ENCODE measurements at regions not wholly inside any gene's neighbourhood (a gene's known extent, or its start where the extent isn't known, plus 50 kb on each side); places are given as distances from the start of the nearest gene placed in this dataset.

DNA sequence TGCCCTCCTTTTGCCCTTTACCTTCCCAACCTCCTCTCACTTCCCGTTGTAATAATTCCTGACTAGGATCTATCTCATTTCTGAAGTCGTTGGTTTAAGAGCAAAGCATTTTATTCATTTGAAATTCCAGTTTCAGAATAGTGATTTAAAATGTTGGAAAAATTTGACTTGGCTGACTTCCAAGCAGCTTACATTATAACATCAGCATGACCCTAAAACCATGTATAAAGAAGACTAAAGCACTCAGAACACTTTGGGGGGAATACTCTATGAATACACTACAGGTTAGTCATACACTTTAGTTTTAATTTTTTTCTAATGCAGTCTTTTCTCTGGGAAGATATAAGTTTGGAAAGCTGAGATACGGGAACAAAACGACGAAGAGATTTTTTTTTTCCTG is 161.1 kb downstream of the BTG1 start:
- H3K36me3 ChIP-seq: no peaks in the 10 kb centered on the region
- no peak for DNase-seq (ENCODE audit: low spot score)
- no peaks in the 10 kb centered on the region for H3K27me3 ChIP-seq
- peaks cover 0 to 55% of the 10 kb centered on the region in 2 donors for H3K4me1 ChIP-seq
- no peak overlapping the region for H3K27ac ChIP-seq
- H3K4me3 ChIP-seq: no peak overlapping the region
- TF ChIP-seq, protein P1, sequence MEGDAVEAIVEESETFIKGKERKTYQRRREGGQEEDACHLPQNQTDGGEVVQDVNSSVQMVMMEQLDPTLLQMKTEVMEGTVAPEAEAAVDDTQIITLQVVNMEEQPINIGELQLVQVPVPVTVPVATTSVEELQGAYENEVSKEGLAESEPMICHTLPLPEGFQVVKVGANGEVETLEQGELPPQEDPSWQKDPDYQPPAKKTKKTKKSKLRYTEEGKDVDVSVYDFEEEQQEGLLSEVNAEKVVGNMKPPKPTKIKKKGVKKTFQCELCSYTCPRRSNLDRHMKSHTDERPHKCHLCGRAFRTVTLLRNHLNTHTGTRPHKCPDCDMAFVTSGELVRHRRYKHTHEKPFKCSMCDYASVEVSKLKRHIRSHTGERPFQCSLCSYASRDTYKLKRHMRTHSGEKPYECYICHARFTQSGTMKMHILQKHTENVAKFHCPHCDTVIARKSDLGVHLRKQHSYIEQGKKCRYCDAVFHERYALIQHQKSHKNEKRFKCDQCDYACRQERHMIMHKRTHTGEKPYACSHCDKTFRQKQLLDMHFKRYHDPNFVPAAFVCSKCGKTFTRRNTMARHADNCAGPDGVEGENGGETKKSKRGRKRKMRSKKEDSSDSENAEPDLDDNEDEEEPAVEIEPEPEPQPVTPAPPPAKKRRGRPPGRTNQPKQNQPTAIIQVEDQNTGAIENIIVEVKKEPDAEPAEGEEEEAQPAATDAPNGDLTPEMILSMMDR (IDR thresholded peaks at IDR 0.05): no peak
- no peaks in the 10 kb centered on the region for H3K9me3 ChIP-seq

- TF ChIP-seq, protein P1 (IDR thresholded peaks at IDR 0.05): no peak
- H3K27ac ChIP-seq: no peak overlapping the region
- H3K4me1 ChIP-seq: peaks cover 0 to 54% of the 10 kb centered on the region in 2 donors
- no peaks in the 10 kb centered on the region for H3K27me3 ChIP-seq
- no peaks in the 10 kb centered on the region for H3K9me3 ChIP-seq
- H3K4me3 ChIP-seq: no peak overlapping the region
- no peaks in the 10 kb centered on the region for H3K36me3 ChIP-seq
- no peak for DNase-seq (ENCODE audit: low spot score)
Measured at GRCh38 chr12:91983935-91984334, 161.7 kb downstream of the BTG1 start.

- H3K4me1 ChIP-seq: peaks cover 0 to 44% of the 10 kb centered on the region in 2 donors
- H3K4me3 ChIP-seq: no peak overlapping the region
- DNase-seq (ENCODE audit: low spot score): no peak
- no peaks in the 10 kb centered on the region for H3K27me3 ChIP-seq
- no peaks in the 10 kb centered on the region for H3K9me3 ChIP-seq
- TF ChIP-seq, protein P1 (IDR thresholded peaks at IDR 0.05): no peak
- H3K27ac ChIP-seq: peak overlapping the region in 1 of 2 donors; percentile 33
- H3K36me3 ChIP-seq: no peaks in the 10 kb centered on the region
Measured at GRCh38 chr12:91982946-91983345, 162.7 kb downstream of the BTG1 start.

DNA sequence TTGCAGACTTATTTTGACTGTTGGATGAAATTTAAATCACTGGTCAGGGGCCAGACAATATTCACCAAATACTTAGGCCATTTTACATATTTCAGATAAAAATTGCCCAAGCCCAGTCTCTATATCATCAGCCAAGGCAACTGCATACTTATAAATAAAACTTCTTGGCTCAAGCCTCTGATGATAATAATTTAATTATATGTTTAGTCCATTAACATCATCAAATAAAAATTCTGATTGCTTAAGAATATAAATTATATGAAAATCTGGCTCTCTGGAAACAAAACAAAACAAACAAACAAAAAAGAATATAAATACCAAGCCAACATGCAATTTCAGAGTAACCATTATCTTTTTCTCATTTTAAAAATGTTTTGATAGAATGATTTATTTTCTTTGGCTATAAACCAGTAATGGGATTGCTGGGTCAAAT is 165.2 kb downstream of the BTG1 start:
- no peak overlapping the region for H3K4me3 ChIP-seq
- TF ChIP-seq, protein P1 (IDR thresholded peaks at IDR 0.05): no peak
- no peak for DNase-seq (ENCODE audit: low spot score)
- no peaks in the 10 kb centered on the region for H3K36me3 ChIP-seq
- peaks cover 0 to 30% of the 10 kb centered on the region in 2 donors for H3K4me1 ChIP-seq
- H3K9me3 ChIP-seq: no peaks in the 10 kb centered on the region
- H3K27ac ChIP-seq: no peak overlapping the region
- H3K27me3 ChIP-seq: no peaks in the 10 kb centered on the region

- Histone ChIP-seq H3K27me3 (no peaks in the 10 kb centered on the region), H3K4me1 (peaks cover 0 to 13% of the 10 kb centered on the region in 2 donors), H3K36me3 (no peaks in the 10 kb centered on the region), H3K4me3 (no peak overlapping the region), H3K27ac (no peak overlapping the region), H3K9me3 (no peaks in the 10 kb centered on the region)
- TF ChIP-seq, protein P1 (IDR thresholded peaks at IDR 0.05): no peak
- DNase-seq (ENCODE audit: low spot score): no peak
Measured at GRCh38 chr12:91978143-91978542, 167.5 kb downstream of the BTG1 start.

- H3K4me1 ChIP-seq: no peaks in the 10 kb centered on the region
- H3K4me3 ChIP-seq: no peak overlapping the region
- no peaks in the 10 kb centered on the region for H3K9me3 ChIP-seq
- DNase-seq (ENCODE audit: low spot score): no peak
- TF ChIP-seq, protein P1 (IDR thresholded peaks at IDR 0.05): no peak
- H3K27ac ChIP-seq: no peak overlapping the region
- no peaks in the 10 kb centered on the region for H3K27me3 ChIP-seq
- H3K36me3 ChIP-seq: no peaks in the 10 kb centered on the region
Measured at GRCh38 chr12:91975891-91976290, 169.8 kb downstream of the BTG1 start.

Measured in right atrium auricular region (tissue), 2 donors.